DMS79 treated with DMSO at 0.1 percent for 48 hours (cell line): ENCODE measurements at regions not wholly inside any gene's neighbourhood (a gene's known extent, or its start where the extent isn't known, plus 50 kb on each side); places are given as distances from the start of the nearest gene placed in this dataset.

Experiments
- DNase-seq: peaks from one replicate; lab custom pipeline; 2025; lab: John Stamatoyannopoulos, UW

DNA sequence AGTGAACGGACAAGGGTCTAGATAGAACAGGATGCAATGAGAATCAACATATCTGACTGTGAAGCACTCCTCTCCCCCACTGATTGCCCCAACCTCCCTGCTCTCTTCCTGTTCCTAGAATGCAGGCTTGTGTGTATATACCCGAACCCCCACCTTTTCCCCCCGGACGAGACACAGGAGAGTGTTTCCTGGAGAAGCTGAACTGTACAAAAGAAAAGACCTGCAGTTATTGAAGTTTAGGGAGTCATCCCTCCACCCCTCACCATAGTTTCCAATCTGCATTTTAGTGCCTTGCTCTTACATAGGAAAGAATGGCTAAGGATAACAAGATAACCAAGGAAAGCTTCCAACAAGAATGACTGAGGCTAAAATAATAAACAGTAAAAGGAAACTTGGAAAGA is 55.5 kb upstream of the PDE10A start:
- no peak for DNase-seq

- no peak for DNase-seq
These were observed 54.9 kb upstream of the PDE10A start for GRCh38 chr6:165717732-165718465.

DNA sequence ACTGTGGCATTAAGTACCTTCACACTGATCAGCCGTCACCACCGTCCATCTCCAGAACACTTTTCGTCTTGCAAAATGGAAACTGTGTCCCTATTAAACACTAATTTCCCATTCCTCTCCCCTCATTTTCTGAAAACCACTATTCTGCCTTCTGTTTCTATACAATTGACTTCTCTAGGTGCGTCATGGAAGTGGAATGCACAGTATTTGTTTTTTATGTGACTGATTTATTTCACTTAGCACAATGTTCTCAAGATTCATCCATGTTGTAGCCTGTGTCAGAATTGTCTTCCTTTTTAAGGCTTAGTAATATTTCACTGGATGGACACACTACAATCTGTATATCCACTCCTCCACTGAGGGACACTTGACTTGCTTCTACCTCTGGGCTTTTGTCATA is 53.8 kb upstream of the PDE10A start:
- no peak for DNase-seq

- no peak for DNase-seq
These were observed 52.4 kb upstream of the PDE10A start for GRCh38 chr6:165715428-165715827.

DNA sequence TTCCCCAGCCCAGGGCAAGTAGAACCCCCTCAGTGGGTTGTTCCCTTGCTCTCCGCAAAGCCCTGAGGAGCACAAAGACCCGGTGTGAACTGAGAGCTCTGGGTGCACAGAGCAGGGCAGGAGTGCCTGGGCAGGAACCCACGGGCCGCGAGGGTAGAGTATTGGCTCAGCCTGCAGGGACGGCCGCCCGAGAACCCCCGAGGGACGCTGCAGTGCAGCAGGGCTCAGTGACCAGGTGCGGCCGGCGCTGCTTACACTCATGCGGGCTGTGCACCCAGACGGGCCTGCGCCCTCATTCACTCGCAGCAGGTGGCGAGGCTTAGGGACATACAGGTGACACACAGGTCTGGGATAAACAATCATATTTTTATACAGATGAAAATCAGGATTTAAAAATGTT is 51.9 kb upstream of the PDE10A start:
- no peak for DNase-seq

DNA sequence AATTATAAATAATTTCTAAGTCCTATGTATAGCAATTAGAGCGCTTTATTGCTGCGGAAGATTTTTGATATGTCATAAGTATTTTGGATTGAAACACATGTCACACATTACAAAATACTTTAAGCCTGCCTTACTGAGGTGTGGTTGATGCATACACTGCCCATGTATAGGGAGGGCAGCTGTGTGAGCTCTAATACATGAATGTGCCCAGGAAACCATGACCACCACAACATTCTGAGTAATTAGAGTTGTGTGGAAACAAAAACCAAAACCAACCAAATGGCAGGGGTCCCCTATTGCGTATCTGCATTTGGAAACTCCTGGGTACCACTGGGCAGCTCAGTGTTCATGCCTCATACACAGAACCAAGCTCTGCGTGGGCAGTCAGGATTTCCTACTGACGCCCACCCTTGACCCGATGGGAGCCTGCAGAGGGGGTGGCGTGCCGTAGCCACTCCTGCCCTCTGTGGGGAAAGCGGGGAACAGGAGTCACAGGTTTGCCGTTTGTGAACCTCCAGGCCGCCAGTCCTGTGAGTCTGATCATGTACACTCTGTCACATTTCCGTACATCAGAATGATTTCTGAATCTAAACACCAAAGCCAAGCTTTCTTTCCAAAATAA is 50.9 kb upstream of the PDE10A start:
- DNase-seq, result no peak
